GM21447 (cell line): ENCODE measurements at regions not wholly inside any gene's neighbourhood (a gene's known extent, or its start where the extent isn't known, plus 50 kb on each side); places are given as distances from the start of the nearest gene placed in this dataset.

Experiments
- ATAC-seq: cut with Tn5 transposase; IDR thresholded peaks from one replicate; pipeline ENCODE4 v1.9.1; 2021; ENCODE audit not compliant: unreplicated experiment

GRCh38 chr4:184941671-184942418 is 76.4 kb upstream of the HELT start:
- ATAC-seq, result no peak

- ATAC-seq, result no peak
Observed at GRCh38 chr4:184942444-184943425, 75.6 kb upstream of the HELT start.

GRCh38 chr4:184949020-184949419 is 69.3 kb upstream of the HELT start:
- ATAC-seq, result no peak

DNA sequence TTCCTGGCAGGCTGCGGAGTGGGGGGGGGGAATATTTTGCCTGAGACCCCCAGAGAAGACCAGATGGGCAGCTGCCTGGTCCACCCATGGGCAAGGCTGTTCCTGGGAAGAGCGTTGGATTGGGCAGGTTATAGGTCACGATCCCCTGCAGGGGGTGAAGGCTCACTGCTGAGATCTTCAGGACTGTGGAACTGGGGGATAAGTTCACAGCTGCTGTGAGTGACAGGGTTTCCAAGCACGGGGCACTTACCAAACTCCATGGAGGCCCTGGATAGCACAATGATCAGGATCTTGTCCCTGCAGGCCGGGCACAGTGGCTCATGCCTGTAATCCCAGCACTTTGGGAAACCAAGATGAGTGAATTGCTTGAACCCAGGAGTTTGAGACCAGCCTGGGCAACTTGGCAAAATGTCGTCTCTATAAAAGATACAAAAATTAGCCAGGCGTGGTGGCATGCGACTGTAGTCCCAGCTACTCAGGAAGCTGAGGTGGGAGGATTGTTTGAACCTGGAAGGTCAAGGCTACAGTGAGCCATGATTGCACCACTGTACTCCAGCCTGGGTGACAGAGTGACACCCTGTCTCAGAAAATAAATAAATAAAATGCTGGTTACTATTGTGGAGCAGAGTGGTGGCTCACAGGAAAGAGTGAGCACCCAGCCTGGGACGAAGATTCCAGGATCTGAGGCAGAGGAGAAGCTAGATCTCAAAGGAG is 68.0 kb upstream of the HELT start:
- no peak for ATAC-seq

DNA sequence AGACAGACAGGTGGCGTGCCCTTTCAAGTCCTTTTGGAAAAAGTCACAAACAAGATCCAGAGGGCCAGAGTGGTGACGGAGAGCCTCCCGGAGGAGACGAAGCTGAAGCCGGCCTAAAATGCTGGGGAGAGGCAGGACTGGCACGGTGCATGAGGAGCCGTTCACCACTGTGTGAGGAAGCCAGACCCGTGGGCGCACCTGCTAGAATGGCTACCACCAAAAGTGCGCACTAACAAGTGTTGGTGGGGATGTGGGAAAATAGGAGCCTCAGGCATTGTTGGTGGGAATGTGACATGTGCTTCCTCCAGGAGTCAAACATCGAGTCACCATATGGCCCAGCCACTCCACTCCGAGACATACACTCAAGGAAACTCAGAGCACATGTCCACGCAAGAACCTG is 67.4 kb upstream of the HELT start:
- no peak for ATAC-seq

- ATAC-seq, result no peak
Observed at GRCh38 chr4:184951668-184952160, 66.6 kb upstream of the HELT start.

GRCh38 chr4:184952522-184952921 is 65.8 kb upstream of the HELT start:
- ATAC-seq, result no peak

GRCh38 chr4:184953421-184953945 is 64.8 kb upstream of the HELT start:
- no peak for ATAC-seq

DNA sequence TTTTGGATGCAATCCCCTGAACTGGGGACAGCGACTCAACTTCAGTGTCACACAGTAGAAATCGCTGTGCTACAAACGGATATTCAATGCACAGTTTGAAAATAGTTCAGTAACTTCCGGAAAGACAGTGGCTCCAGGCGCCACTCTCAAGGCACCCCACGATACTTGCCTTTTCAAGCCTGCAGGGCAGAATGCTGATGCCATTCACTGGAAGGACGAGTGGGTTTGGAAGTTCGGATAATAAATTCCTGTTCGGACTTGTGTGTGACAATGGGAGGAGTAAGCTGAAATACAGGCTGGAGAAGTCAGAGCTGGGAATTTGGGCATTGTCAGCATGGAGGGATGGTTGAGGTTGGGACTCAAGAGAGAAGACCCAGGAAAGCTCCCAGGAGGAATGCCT is 64.3 kb upstream of the HELT start:
- ATAC-seq, result no peak

DNA sequence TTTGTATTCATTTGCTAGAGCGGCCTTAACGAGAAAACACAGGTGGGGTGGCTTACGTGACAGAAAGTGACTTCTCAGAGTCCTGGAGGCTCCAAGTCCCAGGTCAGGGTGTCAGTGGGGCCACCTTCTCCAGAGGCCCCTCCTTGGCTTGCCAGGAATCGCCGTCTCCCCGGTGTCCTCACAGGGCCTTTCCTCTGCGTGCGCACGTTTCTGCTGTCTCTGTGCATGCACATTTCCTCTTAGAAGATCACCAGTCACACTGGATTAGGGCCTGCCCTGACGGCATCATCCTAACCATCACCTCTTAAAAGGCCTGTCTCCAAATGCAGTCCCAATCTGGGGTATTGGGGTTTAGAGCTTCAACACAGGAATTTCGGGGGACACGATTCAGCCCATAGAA is 63.8 kb upstream of the HELT start:
- ATAC-seq, result no peak

- ATAC-seq, result no peak
Observed at GRCh38 chr4:184955116-184955515, 63.2 kb upstream of the HELT start.

GRCh38 chr4:184955636-184956035 is 62.7 kb upstream of the HELT start:
- peak; percentile 72 for ATAC-seq

GRCh38 chr4:184957446-184958115 is 60.7 kb upstream of the HELT start:
- no peak for ATAC-seq

DNA sequence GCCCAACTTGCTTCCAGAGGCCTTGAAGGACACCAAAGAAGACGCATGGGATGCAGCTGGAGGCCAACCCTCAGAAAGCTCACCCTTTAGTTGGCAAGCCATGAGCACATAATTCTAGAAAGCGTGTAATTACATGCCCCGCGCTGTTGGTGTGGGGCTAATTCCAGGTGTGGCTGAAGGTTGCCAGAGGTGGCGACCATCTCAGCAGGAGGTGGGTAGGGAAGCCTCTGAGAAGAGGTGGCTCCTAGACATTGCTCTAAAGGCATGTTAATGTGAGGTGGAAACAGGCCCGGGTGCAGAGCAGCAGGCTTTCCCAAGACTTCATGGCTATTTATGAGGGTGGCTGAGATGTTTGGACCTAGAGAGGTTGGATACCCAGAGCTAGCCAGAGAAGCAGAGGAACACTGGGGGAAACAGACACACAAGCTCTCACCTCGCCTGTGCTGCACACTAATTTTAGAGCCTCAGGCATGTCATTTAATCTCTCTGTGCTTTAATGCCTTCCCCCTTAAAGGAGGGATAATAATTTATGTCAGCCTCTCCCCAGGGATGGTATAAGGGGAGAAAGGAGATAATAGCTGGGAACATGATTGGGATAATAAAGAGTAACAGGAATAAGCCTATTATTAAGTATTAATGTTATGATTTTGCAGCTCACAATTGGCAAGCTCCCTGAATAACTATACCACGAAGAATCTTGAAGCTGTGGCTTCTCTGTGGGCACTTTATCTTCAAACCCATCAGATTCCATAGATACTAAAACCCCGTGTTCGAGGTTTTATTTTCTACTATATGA is 60.0 kb upstream of the HELT start:
- ATAC-seq, result no peak

- ATAC-seq, result no peak
Observed at GRCh38 chr4:184958923-184959210, 59.4 kb upstream of the HELT start.

DNA sequence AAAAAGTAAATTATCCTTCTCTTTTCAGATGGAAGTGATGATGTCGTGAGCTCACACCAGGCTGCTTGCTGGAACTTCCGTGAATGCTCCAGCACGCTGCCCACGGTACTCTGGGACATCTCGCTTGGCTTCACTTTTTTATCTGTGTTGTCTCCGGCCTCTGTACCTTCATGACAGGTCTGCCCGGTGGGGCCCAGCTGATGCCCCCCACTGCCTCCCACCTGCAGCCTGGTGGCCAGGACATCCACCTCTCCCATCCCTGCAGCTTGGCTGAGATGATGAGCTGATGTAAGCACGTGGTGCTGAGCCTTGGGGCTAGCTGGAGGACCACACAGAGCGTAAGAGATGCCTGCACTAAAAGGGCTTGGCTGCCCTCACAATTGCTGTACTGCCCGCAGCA is 59.0 kb upstream of the HELT start:
- ATAC-seq, result no peak

- ATAC-seq, result no peak
Observed at GRCh38 chr4:184959786-184960185, 58.5 kb upstream of the HELT start.

GRCh38 chr4:184960505-184960971 is 57.8 kb upstream of the HELT start:
- ATAC-seq, result no peak

DNA sequence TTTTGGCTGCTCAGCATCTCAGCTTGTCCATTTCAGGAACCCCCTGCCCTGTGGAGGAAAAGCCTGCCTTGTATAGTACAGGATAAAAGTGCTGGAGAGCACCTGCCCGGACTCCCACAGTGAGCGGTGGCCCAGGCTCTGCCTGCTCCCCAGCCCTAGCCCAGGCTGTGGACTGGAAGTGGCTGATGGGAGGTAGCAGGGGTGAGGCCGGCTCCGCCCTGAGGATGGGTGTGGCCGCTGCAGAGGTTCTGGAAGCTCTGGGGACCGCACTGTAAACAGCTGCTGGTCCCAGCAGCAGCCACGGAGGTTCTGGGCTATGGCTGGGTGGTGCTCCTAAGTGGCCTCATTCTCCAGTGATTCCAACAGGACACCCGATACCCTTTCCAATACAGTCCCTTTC is 56.6 kb upstream of the HELT start:
- ATAC-seq, result no peak

GRCh38 chr4:184962125-184962638 is 56.1 kb upstream of the HELT start:
- ATAC-seq, result no peak
